ENCODE measurements at regions not wholly inside any gene's neighbourhood (a gene's known extent, or its start where the extent isn't known, plus 50 kb on each side); places are given as distances from the start of the nearest gene placed in this dataset.

DNA sequence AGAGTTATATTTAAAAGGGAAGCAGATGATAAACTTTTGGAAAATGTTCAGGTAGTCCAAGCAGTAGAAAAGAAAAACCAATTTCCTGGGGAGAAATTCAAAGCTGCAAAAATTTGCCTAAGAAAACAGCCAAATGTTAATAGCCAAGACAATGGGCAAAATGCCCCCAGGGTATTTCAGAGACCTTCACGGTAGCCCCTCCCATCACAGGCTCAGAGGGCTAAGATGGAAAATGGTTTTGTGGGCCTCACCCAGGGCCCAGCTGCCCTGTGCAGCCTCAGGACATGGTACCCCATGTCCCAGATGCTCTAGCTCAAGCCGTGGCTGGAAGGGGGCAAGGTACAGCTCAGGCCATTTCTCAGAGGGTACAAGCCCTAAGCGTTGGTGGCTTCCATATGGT, 391.0 kb downstream of the ZIC4 start:
- no peaks in the 10 kb centered on the region for H3K36me3 ChIP-seq (ENCODE audit: low read depth)
- no peaks in the 10 kb centered on the region for H3K27me3 ChIP-seq (ENCODE audit: insufficient read depth, poor library complexity, severe bottlenecking)
- no peaks in the 10 kb centered on the region for H3K9me3 ChIP-seq (ENCODE audit: severe bottlenecking)
- no peak for DNase-seq (ENCODE audit: low spot score)
- H3K27ac ChIP-seq (ENCODE audit: poor library complexity, severe bottlenecking): no peak overlapping the region
- no peaks in the 10 kb centered on the region for H3K4me1 ChIP-seq (ENCODE audit: insufficient read depth, poor library complexity, severe bottlenecking)
- no peak for ATAC-seq (ENCODE audit: low read depth)
- no peak overlapping the region for H3K4me3 ChIP-seq (ENCODE audit: severe bottlenecking)
- TF ChIP-seq, protein P1, sequence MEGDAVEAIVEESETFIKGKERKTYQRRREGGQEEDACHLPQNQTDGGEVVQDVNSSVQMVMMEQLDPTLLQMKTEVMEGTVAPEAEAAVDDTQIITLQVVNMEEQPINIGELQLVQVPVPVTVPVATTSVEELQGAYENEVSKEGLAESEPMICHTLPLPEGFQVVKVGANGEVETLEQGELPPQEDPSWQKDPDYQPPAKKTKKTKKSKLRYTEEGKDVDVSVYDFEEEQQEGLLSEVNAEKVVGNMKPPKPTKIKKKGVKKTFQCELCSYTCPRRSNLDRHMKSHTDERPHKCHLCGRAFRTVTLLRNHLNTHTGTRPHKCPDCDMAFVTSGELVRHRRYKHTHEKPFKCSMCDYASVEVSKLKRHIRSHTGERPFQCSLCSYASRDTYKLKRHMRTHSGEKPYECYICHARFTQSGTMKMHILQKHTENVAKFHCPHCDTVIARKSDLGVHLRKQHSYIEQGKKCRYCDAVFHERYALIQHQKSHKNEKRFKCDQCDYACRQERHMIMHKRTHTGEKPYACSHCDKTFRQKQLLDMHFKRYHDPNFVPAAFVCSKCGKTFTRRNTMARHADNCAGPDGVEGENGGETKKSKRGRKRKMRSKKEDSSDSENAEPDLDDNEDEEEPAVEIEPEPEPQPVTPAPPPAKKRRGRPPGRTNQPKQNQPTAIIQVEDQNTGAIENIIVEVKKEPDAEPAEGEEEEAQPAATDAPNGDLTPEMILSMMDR (IDR thresholded peaks at IDR 0.05; ENCODE audit: poor library complexity, severe bottlenecking): no peak

DNA sequence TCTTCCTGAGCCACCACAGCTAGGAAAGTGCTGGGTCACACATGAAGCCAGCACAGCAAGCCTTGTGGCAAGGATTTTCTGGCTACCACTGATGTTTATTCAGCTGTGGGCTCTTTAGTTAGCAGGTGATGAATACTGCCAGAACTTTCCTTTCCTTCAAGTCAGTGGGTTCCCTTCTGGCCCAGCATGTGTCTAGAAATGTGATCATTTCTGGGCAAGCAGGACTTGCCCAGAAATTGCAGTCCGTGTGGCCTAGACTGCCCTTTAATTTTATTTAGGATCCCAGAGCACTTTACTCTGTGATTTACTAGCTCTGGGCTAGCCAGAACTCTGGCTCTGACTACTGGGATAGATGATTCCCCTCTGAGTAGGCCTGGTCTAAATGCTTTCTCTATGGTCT, 397.5 kb downstream of the ZIC4 start:
- no peak for DNase-seq (ENCODE audit: low spot score)
- no peak overlapping the region for H3K27ac ChIP-seq (ENCODE audit: poor library complexity, severe bottlenecking)
- ATAC-seq (ENCODE audit: low read depth): no peak
- H3K36me3 ChIP-seq (ENCODE audit: low read depth): no peaks in the 10 kb centered on the region
- no peaks in the 10 kb centered on the region for H3K27me3 ChIP-seq (ENCODE audit: insufficient read depth, poor library complexity, severe bottlenecking)
- no peaks in the 10 kb centered on the region for H3K9me3 ChIP-seq (ENCODE audit: severe bottlenecking)
- TF ChIP-seq, protein P1 (IDR thresholded peaks at IDR 0.05; ENCODE audit: poor library complexity, severe bottlenecking): no peak
- H3K4me3 ChIP-seq (ENCODE audit: severe bottlenecking): no peak overlapping the region
- no peaks in the 10 kb centered on the region for H3K4me1 ChIP-seq (ENCODE audit: insufficient read depth, poor library complexity, severe bottlenecking)

DNA sequence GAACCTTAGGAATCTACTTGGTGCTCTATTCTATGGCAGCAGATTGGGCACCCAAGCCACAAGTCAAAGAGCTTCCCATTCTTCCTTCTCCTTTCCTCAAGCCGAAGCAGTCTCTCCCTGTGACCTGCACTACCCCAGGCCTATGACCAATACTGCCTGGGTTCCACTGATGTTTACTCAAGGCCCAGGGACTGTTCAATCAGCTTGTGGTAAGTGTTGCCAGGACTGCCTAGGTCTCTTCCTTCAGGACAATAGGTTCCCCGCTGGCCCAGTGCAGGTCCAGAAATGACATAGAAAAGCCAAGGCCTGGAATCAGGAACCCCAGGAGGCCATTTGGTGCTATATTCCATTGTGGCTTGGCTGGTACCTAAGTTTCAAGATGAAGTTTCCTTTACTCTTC, 397.9 kb downstream of the ZIC4 start:
- ATAC-seq (ENCODE audit: low read depth) (no peak), DNase-seq (ENCODE audit: low spot score) (no peak)
- TF ChIP-seq, protein P1 (IDR thresholded peaks at IDR 0.05; ENCODE audit: poor library complexity, severe bottlenecking): no peak
- Histone ChIP-seq H3K36me3 (ENCODE audit: low read depth) (no peaks in the 10 kb centered on the region), H3K27me3 (ENCODE audit: insufficient read depth, poor library complexity, severe bottlenecking) (no peaks in the 10 kb centered on the region), H3K4me1 (ENCODE audit: insufficient read depth, poor library complexity, severe bottlenecking) (no peaks in the 10 kb centered on the region), H3K27ac (ENCODE audit: poor library complexity, severe bottlenecking) (no peak overlapping the region), H3K9me3 (ENCODE audit: severe bottlenecking) (no peaks in the 10 kb centered on the region), H3K4me3 (ENCODE audit: severe bottlenecking) (no peak overlapping the region)

DNA sequence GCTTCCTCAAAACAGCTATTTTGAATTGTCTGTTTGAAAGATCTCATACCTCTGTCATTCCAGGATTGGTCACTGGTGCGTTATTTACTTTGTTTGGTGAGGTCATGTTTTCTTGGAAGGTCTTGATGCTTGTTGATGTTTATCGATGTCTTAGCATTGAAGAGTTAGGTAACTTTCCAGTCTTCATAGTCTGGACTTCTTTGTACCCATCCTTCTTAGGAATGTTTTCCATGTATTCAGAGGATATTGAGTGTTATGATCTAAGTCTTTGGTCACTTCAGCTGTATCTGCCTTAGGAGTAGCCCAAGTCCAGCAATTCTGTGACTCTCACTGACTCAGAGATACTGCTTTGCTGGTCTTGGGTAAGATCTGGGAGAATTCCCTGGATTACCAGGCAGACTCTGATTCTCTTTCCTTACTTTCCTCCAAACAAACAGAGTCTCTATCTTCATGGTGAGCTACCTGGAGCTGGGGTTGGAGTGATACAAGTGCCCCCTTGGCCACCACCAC, 398.6 kb downstream of the ZIC4 start:
- Histone ChIP-seq H3K27ac (ENCODE audit: poor library complexity, severe bottlenecking) (no peak overlapping the region), H3K4me1 (ENCODE audit: insufficient read depth, poor library complexity, severe bottlenecking) (no peaks in the 10 kb centered on the region), H3K27me3 (ENCODE audit: insufficient read depth, poor library complexity, severe bottlenecking) (no peaks in the 10 kb centered on the region), H3K4me3 (ENCODE audit: severe bottlenecking) (no peak overlapping the region), H3K9me3 (ENCODE audit: severe bottlenecking) (no peaks in the 10 kb centered on the region), H3K36me3 (ENCODE audit: low read depth) (no peaks in the 10 kb centered on the region)
- DNase-seq (ENCODE audit: low spot score) (no peak), ATAC-seq (ENCODE audit: low read depth) (no peak)
- TF ChIP-seq, protein P1 (IDR thresholded peaks at IDR 0.05; ENCODE audit: poor library complexity, severe bottlenecking): no peak

DNA sequence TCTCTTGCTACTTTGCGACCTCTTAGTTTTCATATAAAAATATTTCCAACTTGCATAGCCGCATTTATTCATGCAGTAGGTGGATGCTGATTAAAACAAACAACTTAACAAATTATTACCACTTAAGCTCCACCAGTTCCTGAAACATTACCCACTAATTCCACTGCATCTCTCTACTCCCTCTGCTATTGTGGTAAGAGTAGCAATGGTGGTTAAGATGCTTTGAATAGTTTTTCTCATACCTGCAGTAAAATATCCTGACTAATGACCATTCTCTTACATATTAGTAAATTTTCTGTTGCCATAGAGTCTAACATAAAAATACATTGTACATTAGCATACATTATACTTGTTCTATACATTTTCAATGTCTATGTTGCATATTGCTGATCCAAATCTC, 397.6 kb upstream of the PLSCR5 start:
- H3K4me3 ChIP-seq (ENCODE audit: severe bottlenecking): no peak overlapping the region
- no peaks in the 10 kb centered on the region for H3K9me3 ChIP-seq (ENCODE audit: severe bottlenecking)
- TF ChIP-seq, protein P1 (IDR thresholded peaks at IDR 0.05; ENCODE audit: poor library complexity, severe bottlenecking): no peak
- H3K4me1 ChIP-seq (ENCODE audit: insufficient read depth, poor library complexity, severe bottlenecking): no peaks in the 10 kb centered on the region
- H3K36me3 ChIP-seq (ENCODE audit: low read depth): no peaks in the 10 kb centered on the region
- ATAC-seq (ENCODE audit: low read depth) (no peak), DNase-seq (ENCODE audit: low spot score) (no peak)
- H3K27me3 ChIP-seq (ENCODE audit: insufficient read depth, poor library complexity, severe bottlenecking): no peaks in the 10 kb centered on the region
- H3K27ac ChIP-seq (ENCODE audit: poor library complexity, severe bottlenecking): no peak overlapping the region
